HG03571 (cell line): ENCODE measurements at regions not wholly inside any gene's neighbourhood (a gene's known extent, or its start where the extent isn't known, plus 50 kb on each side); places are given as distances from the start of the nearest gene placed in this dataset.
"Not testable (repeated sequence)": the region's sequence is repeated elsewhere in the genome, so short reads cannot be mapped to it uniquely, and the experiment has no call there.

Experiments used
- ATAC-seq: cut with Tn5 transposase; IDR thresholded peaks from one replicate; pipeline ENCODE4 v1.9.1; 2021; ENCODE audit not compliant: unreplicated experiment

DNA sequence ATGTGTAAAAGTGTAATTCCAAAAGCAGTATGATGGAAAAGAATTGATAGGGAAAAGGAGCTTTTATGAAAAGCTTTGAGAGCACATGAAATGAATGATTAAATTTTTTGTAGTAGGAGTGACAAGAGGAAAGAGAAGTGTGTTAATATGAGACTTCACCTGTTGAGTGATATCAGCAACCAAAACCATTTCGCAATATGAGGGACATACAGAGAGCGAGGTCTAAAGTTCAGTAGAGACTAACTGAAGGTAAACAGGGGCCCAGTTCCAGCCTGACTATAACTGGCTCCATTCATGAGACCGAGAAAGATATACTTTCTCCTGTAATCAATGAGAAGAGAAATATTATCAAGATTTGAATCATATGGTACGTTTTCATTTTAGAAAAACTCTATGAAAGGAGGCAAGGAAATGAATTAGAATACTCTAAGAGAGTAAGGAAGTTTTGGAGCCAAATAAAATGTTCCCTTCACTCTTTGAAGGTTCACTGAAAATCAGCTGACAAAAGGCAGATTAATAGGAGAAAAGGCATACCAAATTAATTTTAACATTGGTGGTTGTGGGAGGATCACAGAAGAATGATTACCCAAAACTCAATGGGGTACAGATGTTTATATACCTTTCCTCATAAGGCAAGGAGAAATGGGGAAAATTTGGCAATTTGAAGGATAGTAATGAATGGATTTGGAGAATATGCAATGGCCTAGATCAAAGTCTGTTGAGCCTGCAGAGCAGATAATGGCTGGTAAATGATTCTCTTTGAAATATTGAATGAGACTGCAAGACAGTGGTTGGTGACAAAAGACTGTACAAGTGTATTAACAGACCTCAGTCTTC lies 932.2 kb downstream of the TDRD15 start:
- ATAC-seq, result no peak

DNA sequence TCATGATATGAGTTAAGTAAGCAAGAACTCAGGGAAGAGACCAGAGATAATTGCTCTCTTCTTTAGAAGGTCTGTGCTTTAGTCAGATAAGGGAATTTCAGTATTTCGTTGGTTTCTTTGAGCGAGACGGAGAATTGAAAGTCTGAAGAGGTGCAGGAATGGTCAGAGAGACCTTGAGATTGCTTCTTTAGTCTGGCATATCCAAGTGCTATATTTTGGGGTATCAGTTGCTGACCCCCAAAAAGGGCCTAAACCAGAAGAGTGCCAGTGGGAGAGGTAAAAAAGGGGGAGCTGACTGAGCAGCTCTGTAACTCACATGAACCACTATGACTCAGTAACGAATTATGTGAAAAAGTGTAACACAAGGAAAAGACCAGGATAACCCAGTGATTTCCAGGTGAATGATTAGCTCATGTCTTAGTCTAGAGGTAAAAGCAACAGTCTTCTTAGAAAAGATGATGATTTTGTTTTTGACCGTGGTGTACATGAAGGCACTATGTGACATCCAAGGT lies 932.9 kb downstream of the TDRD15 start:
- ATAC-seq, result no peak

DNA sequence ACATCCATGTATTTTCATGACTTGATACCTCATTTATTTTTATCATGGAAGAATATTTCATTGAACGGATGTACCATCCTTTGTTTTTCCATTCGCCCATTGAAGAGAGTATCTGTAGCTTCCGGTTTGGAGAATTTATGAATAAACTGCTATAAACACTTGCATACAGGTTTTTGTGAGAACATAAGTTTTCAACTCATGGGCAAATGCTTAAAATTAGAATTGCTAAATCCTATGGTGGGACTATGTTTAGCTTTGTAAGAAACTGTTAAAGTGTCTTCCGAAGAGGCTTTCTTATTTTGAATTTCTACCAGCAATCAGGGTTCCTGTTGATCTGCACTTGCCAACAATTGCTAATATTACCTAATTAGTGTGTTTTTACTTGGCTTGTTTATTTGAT lies 938.9 kb downstream of the TDRD15 start:
- ATAC-seq, result no peak

DNA sequence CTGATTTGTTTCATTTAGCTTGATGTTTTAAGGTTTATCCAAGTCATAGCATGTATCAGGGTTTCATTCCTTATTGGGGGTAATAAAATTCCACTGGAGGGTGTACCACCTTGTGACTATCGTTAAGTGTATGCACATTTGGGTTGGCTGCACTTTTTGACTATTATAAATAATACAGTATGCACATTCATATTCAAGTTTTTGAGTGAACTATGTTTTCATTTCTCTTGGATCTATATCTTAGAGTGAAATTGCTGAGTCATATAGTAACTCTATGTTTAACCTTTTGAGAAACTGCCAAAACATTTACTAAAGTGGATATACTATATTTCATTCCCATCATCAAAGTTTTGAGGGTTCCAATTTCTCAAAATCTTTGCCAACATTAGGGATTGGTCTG lies 952.7 kb downstream of the TDRD15 start:
- ATAC-seq, result no peak

DNA sequence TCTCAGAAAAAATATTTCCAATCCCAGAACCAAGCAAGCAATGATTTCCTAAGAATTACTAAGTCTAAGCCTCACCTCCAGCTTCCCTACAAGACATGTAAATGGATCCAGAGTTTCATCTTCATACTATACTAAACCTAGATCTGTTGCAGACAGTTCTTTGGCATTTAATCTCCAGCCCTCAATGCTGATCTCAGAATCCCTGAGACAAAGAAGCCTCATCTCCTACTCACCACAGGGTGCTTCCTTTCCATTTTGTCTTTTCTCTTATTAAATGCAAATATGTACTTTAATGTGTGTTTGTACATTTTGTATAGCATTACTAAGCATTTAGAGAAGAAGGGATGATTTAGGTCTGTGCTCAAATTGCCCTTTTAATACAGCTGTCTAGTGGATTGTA lies 954.9 kb downstream of the TDRD15 start:
- ATAC-seq, result no peak

DNA sequence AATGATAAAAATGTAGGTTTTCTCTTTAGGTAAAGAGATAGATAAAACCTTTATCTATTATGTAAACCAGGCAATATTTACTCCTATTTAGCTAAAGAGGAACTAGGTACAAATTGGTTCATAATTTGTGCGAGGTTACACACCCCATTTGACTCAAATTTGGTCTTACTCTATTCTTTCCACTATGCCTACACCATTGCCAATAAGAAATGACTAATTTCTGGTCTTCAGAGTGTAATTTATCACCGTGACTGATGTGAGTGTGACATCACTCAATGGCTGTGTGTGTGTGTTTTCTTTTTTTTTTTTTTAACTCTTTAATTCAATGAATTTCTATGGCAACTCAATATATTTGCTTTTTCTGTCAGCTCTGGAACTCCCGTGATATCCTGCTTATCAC lies 955.8 kb downstream of the TDRD15 start:
- no peak for ATAC-seq

DNA sequence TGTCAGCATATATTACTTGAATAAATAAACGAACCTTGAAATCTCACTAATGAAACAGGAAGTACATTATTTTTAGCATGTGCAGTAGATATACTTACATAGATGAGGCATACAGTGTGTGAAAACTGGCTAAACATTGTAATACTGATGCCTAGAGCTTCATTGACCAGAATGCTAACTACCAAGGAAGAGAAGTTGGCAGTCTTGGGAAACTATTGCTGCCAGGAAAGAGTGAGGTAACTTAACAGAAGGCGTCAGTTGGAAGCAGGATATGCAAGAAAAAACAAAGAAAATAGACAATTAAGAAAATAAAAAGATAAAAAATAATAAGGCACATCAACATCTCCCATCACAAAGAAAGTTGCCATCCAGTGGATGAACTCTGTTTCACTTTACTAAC lies 963.0 kb downstream of the TDRD15 start:
- ATAC-seq, result no peak

DNA sequence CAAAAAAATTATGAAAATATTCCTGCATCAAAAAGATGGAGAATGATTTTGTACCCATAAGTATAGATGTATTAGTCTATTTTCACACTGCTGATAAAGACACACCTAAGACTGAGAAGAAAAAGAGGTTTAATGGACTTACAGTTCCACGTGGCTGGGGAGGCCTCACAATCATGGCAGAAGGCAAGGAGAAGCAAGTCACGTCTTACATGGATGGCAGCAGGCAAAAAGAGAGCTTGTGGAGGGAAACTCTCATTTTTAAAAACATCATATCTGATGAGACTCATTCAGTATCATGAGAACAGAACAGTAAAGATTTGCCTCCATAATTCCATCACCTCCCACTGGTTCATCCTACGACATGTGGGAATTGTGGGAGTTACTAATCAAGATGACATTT lies 979.8 kb downstream of the TDRD15 start:
- not testable (repeated sequence) for ATAC-seq

DNA sequence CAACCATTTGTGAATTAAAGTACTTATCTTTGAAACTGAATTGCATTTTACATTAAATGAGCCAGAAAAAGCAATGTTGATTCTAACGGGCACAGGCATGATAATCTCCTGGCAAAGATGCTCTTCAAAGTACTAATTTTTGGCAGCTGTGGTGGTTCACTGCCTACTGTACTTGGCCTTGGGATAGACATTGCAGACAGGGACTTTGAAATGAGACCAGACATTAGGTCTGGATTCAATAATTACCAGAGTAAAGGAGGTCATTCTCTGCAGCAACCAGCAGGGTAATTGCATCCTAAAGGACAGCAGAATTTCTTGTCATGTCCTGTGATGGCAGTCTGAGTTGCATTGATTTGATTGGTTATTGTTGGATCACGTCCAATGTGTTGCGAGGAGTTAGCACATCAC lies 986.5 kb downstream of the TDRD15 start:
- no peak for ATAC-seq

DNA sequence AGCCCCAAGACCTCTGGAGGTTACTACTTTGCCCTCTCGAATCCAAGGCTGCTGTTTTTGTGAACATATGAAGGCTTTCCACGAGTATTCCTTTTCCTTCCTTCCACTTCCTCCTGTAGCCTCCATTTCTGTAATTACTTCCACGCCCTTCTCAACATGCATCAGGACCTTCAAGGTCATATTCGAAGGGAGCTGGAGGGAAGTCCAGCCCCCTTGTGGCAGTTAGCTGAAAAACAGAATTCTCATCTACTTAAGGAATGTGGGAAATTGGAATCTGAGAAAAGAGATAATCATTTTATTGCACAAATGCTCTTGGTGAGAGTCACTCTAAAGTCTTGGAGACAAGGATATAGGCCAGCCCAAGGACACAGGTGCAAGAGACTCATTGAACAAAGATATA lies 1000.2 kb downstream of the TDRD15 start:
- no peak for ATAC-seq

DNA sequence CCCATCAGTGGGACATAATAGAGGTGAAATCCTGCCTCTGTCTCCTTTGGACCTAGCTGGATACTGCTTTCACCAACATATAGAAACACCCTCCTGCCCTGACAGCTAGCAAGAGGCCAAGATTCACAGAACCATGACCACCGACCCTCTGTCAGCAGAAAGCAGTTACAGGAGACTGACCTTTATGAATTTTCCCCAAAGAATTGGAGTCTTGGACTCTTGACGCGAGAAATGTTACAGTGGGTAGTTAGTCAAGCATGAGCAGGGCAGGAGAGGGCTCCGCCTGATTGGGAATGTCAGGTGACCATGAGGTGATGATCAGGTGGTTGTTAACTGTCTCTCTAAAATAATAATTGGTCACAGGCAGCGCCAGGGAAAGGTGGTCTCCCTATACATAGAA lies 1002.3 kb downstream of the TDRD15 start:
- ATAC-seq, result no peak

DNA sequence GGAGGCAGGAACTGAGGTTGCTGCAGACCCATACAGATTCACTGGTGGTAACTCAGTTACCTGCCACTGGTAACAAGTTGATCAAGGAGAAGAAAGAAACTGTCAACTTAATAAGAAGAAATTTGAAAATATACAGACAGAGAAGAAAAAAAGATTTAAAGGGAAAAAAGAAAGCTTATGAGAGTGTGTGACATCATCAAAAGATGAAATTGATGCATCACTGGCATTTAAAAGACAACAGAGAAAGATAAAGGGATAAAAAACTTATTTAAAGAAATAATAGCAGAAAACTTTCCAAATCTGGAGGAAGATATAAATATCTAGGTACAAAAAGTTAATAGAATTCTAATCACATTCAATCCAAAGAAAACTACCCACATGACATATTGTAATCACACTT lies 1003.2 kb downstream of the TDRD15 start:
- no peak for ATAC-seq

DNA sequence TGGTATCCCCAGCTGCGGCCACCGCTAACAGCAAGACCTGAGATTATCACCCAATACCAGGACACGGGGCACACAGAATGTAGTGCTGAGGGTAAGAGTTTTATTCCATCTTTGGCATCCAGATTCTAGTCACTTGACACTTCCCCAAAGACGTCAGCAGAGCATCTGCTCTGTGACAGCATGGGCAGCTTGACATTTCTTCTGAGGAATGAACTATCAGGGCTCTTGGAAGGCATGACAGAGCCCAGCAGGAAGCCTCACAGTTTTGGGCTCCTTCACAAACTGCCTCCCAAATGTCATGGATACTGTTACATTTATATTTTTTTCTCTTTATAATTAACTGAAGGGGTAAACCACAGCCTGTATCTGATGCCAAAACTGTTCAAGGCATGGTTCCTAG lies 1010.7 kb downstream of the TDRD15 start:
- no peak for ATAC-seq

DNA sequence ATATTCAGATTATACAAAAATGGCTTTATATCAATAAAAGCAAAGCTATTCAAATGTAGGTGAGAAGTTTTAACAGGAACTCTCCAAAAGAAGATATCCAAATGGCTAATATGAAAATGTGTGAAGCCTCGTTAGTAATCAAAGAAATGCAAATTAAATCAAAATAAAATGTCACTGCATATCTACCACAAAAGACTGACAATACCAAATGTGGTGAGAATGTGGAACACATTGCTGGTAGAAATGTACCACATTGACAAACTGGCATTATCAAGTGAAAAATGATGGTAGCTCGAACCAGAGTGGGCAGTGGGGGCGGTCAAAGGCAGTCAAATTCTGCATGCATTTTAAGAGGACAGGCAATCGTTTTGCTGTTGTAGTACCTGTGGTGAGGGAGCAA lies 1012.7 kb downstream of the TDRD15 start:
- ATAC-seq, result no peak

DNA sequence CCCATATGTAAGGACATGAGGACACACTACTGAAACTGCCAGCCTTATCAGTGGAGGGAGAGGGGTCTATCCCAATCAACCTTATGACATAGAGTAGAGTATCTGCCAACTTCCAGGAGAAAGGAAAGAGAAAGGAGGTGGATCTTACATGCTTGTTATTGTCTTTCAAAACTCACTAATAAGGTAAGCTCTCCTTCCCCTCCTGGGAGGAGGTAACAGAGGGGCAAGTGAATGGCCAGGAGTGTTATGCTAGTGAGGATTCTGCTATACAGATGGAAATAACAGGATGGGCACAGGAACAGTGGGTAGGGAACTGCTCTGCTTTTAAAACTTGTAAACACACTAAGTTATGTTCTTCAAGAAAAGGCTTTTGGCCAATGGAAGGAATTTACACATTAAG lies 1020.1 kb downstream of the TDRD15 start:
- no peak for ATAC-seq

DNA sequence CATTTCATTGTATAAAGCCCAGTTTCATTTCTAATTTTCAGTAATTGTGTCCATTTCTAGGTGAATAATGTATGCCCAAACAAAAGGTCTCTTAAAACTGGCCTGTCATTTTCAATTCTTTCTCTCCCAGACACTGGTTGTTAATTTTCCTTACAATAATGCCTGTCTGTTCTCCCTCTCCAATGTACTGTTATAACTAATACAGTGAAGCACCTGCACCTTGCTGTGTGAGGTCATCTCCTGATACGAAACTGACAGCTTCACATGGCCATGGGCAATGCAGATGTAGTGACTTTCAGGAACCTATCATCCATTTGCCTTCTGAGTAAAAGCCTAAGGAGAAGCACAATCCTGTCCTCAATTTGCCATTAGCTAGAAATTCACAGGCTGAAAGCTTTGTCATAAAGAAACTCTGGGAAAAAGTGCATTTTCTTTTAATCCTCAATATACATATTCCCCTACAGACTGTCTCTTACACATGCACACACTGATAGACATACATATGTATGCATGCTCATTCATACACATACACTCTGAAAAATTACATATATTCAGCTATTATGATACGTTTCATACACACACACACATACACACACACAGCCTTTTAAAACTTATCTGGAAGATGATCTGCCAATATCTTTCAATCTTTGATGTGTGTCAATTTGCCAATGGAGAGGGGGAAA lies 1030.3 kb downstream of the TDRD15 start:
- ATAC-seq, result no peak

DNA sequence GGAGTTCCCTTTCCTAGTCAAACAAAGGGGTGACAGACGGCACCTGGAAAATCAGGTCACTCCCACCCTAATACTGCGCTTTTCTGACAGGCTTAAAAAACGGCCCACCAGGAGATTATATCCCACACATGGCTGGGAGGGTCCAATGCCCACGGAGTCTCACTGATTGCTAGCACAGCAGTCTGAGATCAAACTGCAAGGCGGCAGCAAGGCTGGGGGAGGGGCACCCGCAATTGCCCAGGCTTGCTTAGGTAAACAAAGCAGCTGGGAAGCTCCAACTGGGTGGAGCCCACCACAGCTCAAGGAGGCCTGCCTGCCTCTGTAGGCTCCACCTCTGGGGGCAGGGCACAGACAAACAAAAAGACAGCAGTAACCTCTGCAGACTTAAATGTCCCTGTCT lies 1032.9 kb downstream of the TDRD15 start:
- ATAC-seq, result not testable (repeated sequence)

DNA sequence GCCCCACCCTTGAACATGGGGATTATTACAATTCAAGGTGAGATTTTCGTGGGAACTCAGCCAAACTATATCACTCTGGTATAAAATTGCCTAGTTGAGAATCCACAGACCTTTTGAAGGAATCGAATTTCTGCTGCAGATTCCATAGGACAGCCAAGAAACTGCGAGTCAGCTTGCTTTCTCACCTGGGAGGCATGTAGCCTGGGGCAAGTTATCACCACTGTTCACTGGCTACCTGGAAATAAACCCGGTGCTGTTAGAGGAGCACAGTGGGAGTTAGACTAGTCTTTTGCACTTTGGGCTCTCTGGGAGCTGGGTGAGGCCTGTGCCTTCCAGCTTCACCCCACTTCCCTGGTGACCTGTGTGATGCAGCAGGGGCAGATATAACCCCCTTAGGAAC lies 1043.5 kb downstream of the TDRD15 start:
- no peak for ATAC-seq

DNA sequence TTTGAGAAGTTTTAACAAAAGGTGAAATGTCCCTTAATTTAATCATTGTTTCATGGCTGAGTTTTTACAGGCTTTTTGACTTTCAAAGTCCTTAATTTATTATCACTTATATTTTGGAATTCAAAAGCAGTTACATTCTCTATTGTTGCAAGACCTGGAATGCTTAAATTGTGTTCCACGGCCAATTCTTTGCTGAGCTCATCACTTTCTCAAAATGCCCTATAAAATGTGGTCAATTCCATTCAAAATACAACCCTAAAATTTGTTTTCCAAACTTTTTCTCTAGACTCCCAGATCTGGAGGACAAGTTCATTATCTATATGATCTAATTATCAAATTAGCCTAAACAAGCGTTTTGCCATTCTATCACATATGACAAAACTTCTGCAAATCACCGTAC lies 1051.2 kb downstream of the TDRD15 start:
- no peak for ATAC-seq

DNA sequence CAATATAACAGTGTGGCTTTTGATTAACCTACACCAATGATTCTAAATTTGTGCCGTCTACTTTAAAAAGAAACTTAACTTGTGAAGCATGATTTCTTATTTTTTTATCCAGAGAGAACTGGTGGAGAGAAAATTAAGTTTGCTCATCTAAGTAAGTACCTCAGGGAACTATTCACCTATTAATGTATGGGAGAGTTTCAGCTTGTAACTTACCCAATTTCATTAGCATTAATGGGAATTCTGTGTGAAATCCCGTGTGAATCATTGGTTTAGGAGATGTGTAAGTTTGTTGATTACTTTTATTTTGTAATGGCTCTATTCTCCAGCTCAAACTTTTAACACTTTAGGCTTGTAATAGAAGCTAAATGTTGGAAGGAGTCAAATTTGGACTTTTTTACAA lies 1061.5 kb downstream of the TDRD15 start:
- no peak for ATAC-seq

DNA sequence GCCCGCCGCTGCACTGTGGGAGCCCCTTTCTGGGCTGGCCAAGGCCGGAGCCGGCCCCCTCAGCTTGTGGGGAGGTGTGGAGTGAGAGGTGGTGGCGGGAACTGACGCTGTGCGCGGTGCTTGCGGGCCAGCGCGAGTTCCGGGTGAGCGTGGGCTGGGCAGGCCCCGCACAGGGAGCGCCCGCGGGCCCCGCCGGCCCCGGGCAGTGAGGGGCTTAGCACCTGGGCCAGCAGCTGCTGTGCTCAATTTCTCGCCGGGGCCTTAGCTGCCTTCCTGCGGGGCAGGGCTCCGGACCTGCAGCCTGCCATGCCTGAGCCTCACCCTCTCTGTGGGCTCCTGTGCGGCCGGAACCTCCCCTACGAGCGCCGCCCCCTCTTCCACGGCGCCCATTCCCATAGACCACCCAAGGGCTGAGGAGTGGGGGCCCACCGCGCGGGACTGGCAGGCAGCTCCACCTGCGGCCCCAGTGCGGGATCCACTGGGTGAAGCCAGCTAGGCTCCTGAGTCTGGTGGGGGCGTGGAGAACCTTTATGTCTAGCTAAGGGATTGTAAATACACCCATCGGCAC lies 1062.6 kb downstream of the TDRD15 start:
- not testable (repeated sequence) for ATAC-seq

DNA sequence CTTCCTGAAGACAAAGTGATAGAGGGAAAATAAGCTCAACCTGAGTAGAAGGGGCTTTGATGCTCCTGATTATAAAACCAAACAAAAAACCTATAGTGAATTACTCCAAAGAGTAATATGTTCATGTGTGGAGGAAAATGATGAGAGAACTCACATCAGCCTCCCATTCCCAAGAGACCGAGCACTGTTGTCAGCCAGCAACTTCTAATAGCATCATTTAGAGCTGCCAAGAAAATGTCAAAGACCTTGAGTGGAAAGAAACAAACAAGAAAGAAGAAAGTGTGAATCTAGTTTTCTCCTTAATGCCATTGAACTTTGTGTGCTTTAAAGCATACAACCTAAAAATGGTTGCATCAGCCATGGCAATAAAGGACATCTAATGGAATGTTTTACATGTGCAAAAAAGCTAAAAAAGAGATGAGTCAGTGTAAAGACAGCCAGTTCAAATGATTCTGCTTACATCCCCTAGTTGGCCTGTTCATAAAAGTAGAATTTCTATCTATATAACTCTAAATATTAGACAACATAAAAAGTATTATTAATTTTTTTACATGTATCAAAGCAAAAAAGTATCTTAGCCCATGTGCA lies 1066.2 kb downstream of the TDRD15 start:
- no peak for ATAC-seq
